GM18508 (cell line): ENCODE measurements at regions not wholly inside any gene's neighbourhood (a gene's known extent, or its start where the extent isn't known, plus 50 kb on each side); places are given as distances from the start of the nearest gene placed in this dataset.

Experiments used
- ATAC-seq: cut with Tn5 transposase; IDR thresholded peaks from one replicate; pipeline ENCODE4 v1.9.1; 2021; ENCODE audit warnings: moderate number of reproducible peaks; ENCODE audit not compliant: insufficient read depth, unreplicated experiment

- no peak for ATAC-seq
These were observed 273.5 kb downstream of the UTP18 start for GRCh38 chr17:51533821-51534220.

- no peak for ATAC-seq
These were observed 276.3 kb downstream of the UTP18 start for GRCh38 chr17:51536627-51537026.

DNA sequence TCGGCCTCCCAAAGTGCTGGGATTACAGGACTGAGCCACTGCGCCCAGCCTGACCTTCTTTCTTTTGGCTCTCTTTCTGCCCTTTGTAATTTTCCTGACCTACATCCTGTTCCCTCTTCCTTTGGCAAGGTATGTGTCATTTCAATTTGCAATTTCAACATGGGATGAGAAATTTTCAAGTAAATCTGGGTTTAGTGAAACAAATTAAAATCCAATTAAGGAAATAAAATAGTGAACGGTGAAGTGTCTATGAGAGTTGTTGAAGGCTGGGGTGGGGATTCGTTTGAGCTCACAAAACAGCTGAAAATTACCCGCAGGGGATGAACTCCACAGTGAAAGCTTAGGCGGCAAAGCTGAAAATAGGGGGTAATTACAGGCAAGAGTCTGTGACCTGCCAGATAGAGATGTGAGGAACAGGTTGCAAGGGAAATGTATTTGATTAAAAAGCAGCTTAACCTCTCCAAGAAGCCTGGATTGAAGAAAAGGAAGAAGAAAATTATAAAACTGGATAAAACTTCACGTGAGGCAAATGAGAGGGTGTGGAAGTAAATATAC is 277.7 kb downstream of the UTP18 start:
- no peak for ATAC-seq

DNA sequence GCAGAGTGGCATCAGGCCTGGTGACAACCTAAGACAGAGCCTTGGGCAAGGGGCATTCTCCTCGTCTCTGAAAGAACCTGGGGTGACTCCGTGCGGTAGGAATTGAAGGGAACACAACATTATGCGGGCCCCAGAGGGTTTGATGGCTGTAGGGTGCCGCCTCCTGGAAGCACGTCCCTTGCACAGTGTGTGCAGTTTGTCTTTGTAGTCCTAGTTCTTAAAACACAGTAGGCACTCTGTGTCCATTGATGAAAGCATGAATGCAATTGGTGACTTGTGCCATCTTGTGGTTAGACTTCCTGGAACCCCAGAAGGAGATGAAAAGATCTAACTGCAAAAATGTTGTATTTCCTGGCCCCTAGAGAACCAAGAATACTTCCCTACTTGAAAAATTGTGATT is 279.8 kb downstream of the UTP18 start:
- no peak for ATAC-seq

- ATAC-seq = no peak
These were observed 280.9 kb downstream of the UTP18 start for GRCh38 chr17:51541215-51541614.

GRCh38 chr17:51546114-51546513 is 285.8 kb downstream of the UTP18 start:
- no peak for ATAC-seq

DNA sequence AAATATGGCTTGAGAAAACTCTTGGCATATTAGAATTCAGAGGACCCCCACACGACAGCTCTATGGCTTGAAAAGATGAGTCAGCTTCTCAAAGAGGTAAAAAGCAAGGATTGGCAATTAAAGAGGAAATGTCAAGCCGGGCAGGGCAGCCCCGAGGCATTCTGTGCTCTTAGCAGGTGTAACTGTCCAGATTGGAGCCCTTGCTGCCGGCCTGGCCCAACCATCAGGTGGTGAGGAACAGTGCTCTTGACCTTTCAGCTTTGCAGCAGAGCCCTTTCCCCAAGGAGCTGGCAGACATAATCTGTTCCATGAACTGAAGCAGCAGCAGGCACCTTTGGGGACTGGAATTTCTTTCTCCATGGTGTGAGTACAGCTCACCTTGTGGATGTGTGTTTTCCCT is 287.8 kb downstream of the UTP18 start:
- no peak for ATAC-seq

DNA sequence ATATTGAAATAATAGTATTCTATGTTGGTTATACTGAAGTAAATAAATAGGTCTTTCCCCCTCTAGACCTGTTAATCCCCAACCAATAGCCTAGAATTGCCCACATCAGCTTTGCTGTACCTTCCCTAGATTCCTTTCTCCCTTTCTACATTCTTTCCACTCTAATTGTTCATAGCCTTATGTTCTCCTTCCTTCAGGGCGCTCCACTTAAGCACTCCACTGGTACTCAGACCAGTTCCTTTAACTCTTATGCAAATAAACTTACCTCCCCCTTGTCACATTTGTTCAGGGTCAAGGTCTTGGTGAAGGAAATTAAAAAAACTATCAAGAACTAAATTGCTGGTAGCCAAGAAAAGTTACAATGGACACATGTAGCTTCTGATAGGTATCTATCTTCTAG is 294.8 kb downstream of the UTP18 start:
- no peak for ATAC-seq

DNA sequence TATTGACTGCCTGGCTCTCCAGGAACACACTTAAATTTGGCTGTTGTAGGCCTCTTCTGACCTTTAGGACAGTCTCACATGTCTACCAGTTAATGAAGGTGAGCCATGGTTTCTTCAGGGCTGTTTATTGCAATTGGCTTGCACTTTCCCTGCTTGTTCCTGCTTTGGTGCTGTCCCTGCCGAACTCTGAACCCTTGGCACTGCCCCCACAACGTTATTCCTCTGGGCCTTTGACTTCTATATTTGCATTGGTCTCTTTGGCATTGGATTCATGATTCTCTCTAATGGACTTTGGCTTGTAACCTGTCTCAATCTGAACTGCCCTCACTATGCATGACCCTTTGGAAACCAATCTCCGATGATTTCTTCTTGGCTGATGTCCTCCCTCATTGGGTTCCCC is 299.4 kb downstream of the UTP18 start:
- ATAC-seq = no peak

DNA sequence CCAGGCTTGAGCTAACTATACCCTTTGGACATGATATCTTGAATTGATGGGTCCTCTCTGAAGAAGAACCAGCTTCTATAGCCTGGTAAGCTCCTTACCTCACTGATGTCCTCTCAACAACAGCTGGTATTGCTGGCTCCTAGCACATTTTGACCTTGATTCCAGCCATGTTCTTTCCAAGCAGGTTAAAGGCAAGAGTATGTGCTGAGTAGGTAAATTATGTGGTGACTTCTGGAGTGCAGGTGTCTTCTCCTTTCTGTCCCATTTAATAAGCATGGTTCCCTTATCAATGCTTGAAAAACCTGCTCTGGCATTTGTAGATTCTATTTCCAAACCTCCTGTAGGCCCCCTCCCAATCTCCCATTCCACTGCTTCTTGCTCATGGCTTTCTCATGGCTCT is 300.1 kb downstream of the UTP18 start:
- no peak for ATAC-seq

- ATAC-seq = no peak
These were observed 303.6 kb downstream of the UTP18 start for GRCh38 chr17:51563961-51564360.

DNA sequence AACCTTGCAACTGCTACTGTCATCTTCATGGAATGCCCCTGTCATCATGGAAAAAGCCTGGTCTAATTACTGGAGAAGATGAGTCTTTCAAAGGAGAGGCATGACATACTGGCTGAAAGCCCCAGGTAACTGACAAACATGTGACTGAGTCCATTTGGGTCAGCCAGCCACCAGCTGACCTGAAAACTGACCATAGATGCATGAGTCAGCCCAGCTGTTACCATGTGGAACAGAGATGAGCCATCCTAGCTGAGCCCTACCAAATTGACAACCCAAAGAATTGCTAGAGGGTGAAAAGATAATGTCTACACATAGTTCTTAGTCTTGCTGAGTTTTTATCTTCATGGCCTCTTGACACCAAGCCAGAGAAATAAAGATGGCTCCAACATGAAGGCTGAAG is 311.8 kb downstream of the UTP18 start:
- no peak for ATAC-seq
